Mesodermal cell (in vitro differentiated cells): ENCODE measurements at regions not wholly inside any gene's neighbourhood (a gene's known extent, or its start where the extent isn't known, plus 50 kb on each side); places are given as distances from the start of the nearest gene placed in this dataset.
"Not testable (repeated sequence)": the region's sequence is repeated elsewhere in the genome, so short reads cannot be mapped to it uniquely, and the experiment has no call there.

Experiments
- H3K27ac ChIP-seq: 2 replicates; pipeline ENCODE4 v1.7.0; 2013; ENCODE audit warnings: mild to moderate bottlenecking, low read depth, low read length, moderate library complexity; ENCODE audit not compliant: severe bottlenecking
- H3K36me3 ChIP-seq: 2 replicates; pipeline ENCODE4 v1.7.1; 2013; ENCODE audit warnings: mild to moderate bottlenecking, low read length, moderate library complexity; ENCODE audit not compliant: control insufficient read depth, insufficient read depth
- H3K4me1 ChIP-seq: one replicate; pipeline ENCODE4 v1.7.1; 2013; ENCODE audit warnings: mild to moderate bottlenecking, low read length; ENCODE audit not compliant: insufficient read depth, control insufficient read depth, poor library complexity, severe bottlenecking
- H3K4me3 ChIP-seq: 2 replicates; pipeline ENCODE4 v1.7.0; 2013; ENCODE audit warnings: low read length, control low read depth, mild to moderate bottlenecking; ENCODE audit not compliant: insufficient read depth, poor library complexity, severe bottlenecking; ENCODE audit errors: extremely low read depth
- H3K9me3 ChIP-seq: 2 replicates; pipeline ENCODE4 v1.7.1; 2013; ENCODE audit warnings: mild to moderate bottlenecking, low read length, moderate library complexity; ENCODE audit not compliant: control insufficient read depth
- WGBS, 2 experiments: methylation state at CpG; one replicate each; pipeline ENCODE4 v1.1.5; 2013; ENCODE audit warnings: missing lambda C conversion rate in 2 of 2; ENCODE audit not compliant: insufficient coverage in 2 of 2; 5-methylcytosine and 5-hydroxymethylcytosine counted together

DNA sequence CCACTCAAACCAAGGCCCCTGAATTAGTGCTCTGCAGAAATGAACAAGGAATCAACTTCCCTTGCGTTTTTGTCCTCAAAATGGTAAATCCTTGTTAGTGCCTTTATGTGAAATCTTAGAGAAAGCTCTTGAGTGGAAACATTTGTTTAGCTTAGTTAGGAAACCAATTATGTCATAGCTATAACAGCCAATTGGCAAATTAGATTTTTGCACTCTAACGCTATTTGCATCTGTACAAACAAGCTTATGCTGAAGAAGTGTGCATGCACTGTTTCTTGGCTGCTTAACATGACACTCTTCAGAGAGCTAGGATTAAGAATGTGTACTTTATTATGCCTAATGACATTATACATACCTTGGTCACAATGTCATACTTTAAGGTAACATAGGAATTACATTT, 622.6 kb upstream of the SLC35B3 start:
- H3K27ac ChIP-seq: no peak overlapping the region
- 100% methylated on average over 1 of the region's 2 CpGs; no CpG with 5 or more reads in 1 of the 2 experiments for WGBS, 2 experiments
- H3K9me3 ChIP-seq: no peaks in the 10 kb centered on the region
- no peak overlapping the region for H3K4me3 ChIP-seq
- no peaks in the 10 kb centered on the region for H3K36me3 ChIP-seq
- no peaks in the 10 kb centered on the region for H3K4me1 ChIP-seq

DNA sequence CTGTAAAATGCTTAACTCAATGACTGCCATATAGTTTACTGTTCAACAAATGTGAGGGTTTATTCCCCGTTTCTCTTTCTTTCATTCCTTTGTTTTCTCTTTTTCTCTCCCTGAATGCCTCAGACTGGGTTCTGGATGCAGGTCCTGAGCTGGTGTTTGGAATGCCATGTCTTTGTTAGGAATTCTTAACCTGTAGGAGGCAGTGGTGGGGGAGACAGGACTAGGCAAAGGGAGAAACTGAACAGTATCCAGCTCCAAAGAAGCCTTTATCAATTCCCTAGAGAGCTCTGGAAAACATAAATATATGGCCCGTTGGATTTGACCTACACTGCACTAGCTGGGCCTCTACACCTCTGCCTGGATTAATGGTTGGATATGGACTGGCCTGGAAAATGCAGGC, 621.2 kb upstream of the SLC35B3 start:
- WGBS, 2 experiments: no CpG with 5 or more reads among the region's 2 CpGs
- no peaks in the 10 kb centered on the region for H3K4me1 ChIP-seq

DNA sequence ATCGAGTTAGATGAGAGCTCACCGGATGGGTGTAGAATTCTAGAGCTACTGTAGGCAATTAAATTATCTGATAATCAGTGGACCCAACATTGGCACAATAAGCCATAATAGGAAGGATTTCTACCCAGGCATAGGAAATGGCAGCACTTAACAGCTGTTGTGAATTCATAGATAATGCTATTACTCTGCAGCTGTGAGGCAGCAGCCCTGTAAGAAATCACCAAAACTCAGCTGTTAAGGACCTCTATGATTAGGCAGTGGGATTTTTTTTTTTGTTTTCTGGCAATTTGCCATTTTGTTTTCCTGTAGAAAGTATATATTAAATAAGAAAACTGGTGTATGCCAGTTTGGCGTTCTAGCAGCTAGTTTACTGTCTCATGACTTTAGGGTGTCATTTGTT, 609.1 kb upstream of the SLC35B3 start:
- no peak overlapping the region for H3K27ac ChIP-seq
- no peaks in the 10 kb centered on the region for H3K4me1 ChIP-seq
- no peaks in the 10 kb centered on the region for H3K36me3 ChIP-seq
- 82 to 100% methylated on average over 1 to 3 of the region's 3 CpGs for WGBS, 2 experiments
- peaks cover 4% of the 10 kb centered on the region for H3K9me3 ChIP-seq
- no peak overlapping the region for H3K4me3 ChIP-seq

More for the DNA sequence above, 621.2 kb upstream of the SLC35B3 start:
- Histone ChIP-seq H3K9me3 (no peaks in the 10 kb centered on the region), H3K27ac (no peak overlapping the region), H3K4me3 (no peak overlapping the region), H3K36me3 (no peaks in the 10 kb centered on the region)

DNA sequence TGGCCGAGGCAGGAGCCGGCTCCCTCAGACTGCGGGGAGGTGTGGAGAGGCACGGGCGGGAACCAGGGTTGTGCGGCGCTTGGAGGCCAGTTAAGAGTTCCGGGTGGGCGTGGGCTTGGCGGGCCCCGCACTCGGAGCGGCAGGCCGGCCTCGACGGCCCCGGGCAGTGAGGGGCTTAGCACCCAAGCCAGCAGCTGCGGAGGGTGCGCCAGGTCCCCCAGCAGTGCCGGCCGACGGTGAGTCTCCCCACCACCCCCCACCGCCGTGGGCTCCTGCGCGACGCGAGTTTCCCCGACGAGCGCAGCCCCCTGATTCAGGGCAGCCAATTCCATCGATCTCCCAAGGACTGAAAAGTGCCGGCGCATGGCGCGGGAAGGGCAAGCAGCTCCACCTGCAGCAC, 605.4 kb upstream of the SLC35B3 start:
- Histone ChIP-seq H3K9me3 (peaks cover 4% of the 10 kb centered on the region), H3K4me1 (no peaks in the 10 kb centered on the region), H3K27ac (no peak overlapping the region), H3K4me3 (no peak overlapping the region), H3K36me3 (no peaks in the 10 kb centered on the region)
- WGBS, 2 experiments: 93 to 98% methylated on average over 24 to 34 of the region's 36 CpGs

DNA sequence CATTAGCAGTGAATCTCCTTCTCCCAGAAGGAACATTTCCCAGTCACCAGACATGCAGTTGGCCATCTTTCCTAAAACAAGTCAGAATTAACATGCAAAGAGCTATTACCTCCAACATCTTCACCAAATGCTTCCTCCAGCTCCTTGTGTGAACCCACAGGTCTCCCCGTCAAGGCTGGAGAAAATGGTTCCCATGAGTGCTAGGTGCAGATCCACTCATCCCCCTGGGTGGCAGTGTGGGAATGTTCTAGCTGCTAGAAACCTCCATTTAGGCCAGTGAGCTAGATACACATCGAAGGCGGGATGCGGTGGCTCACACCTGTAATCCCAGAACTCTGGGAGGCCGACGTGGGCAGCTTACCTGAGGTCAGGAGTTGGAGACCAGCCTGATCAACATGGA, 603.9 kb upstream of the SLC35B3 start:
- 97 to 100% methylated on average over 5 to 6 of the region's 6 CpGs for WGBS, 2 experiments
- no peaks in the 10 kb centered on the region for H3K4me1 ChIP-seq

DNA sequence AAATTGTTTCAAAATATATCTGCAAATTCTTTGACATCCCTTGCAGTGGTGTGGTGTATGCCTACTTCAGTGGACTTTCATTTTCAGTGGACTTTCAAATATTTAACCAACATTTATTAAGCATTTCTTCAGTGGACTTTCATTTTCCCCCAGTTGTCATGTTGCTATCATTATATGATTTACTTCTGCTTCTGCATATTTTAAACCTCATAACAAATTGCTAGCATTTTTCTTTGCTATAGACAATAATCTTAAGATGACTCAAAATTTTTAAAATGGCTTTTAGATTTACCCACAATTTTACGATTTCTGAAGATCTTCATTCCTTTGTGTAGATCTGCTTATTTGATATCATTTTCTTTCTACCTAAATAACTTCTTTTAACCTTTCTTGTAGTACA, 592.7 kb upstream of the SLC35B3 start:
- H3K27ac ChIP-seq: no peak overlapping the region
- H3K36me3 ChIP-seq: no peaks in the 10 kb centered on the region
- 83% methylated on average over 1 of the region's 1 CpG; no CpG with 5 or more reads in 1 of the 2 experiments for WGBS, 2 experiments
- no peaks in the 10 kb centered on the region for H3K9me3 ChIP-seq
- H3K4me3 ChIP-seq: no peak overlapping the region
- no peaks in the 10 kb centered on the region for H3K4me1 ChIP-seq

More for the DNA sequence above, 603.9 kb upstream of the SLC35B3 start:
- Histone ChIP-seq H3K27ac (no peak overlapping the region), H3K4me3 (no peak overlapping the region), H3K9me3 (peaks cover 4% of the 10 kb centered on the region), H3K36me3 (no peaks in the 10 kb centered on the region)

DNA sequence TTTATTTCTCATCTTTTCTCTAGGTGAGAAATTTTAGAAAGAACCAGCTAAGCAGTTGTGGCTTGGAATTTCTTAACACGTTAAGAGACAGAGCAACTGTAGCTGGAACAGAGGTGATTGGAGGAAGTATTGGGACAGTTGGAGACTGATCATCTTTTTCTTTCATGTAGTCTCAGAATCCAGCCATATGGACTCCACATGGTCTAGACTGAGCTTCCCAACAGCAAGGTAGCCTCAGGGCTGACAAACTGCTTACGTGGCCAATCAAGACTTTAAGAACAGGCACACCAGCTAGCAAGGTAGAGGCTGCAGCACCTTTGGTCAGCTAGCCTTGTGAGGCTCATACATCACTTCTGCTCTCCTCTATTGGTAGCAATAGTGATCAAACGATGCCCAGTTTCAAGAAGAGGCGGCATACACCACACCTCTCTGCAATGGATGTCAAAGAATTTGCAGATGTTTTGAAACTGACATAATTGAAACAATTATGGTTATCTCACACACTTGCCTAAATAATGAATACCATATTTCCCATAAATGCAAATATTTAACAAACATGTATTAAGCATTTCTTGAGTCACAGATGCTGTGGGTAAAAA, 590.5 kb upstream of the SLC35B3 start:
- no peaks in the 10 kb centered on the region for H3K4me1 ChIP-seq
- H3K36me3 ChIP-seq: no peaks in the 10 kb centered on the region
- H3K27ac ChIP-seq: no peak overlapping the region
- no peaks in the 10 kb centered on the region for H3K9me3 ChIP-seq
- H3K4me3 ChIP-seq: no peak overlapping the region
- 88 to 95% methylated on average over 2 of the region's 4 CpGs for WGBS, 2 experiments

DNA sequence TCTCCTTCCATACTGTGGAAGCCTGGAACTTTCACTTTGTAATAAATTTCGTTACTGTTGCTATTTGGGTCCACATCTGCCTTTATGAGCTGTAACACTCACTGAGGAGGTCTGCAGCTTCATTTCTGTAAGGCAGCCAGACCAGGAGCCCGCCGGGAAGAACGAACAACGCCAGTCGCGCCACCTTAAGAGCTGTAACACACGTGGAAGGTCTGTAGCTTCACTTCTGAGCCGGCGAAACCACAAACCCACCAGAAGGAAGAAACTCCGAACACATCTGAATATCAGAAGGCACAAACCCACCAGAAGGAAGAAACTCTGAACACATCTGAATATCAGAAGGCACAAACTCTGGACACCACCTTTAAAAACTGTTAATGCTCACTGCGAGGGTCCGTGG, 589.9 kb upstream of the SLC35B3 start:
- Histone ChIP-seq H3K36me3 (no peaks in the 10 kb centered on the region), H3K4me3 (no peak overlapping the region), H3K9me3 (no peaks in the 10 kb centered on the region), H3K4me1 (no peaks in the 10 kb centered on the region), H3K27ac (no peak overlapping the region)
- 94% methylated on average over 12 to 13 of the region's 13 CpGs for WGBS, 2 experiments

DNA sequence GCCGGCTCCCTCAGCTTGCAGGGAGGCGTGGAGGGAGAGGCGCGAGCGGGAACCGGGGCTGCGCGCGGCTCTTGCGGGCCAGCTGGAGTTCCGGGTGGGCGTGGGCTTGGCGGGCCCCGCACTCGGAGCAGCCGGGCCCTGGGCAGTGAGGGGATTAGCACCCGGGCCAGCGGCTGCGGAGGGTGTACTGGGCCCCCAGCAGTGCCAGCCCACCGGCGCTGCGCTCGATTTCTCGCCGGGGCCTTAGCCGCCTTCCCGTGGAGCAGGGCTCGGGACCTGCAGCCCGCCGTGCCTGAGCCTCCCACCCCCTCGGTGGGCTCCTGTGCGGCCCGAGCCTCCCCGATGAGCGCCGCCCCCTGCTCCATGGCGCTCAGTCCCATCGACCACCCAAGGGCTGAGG, 588.9 kb upstream of the SLC35B3 start:
- not testable (repeated sequence) for H3K4me3 ChIP-seq, H3K27ac ChIP-seq, H3K36me3 ChIP-seq, H3K9me3 ChIP-seq, H3K4me1 ChIP-seq
- WGBS, 2 experiments: 95 to 96% methylated on average over 20 to 25 of the region's 38 CpGs

DNA sequence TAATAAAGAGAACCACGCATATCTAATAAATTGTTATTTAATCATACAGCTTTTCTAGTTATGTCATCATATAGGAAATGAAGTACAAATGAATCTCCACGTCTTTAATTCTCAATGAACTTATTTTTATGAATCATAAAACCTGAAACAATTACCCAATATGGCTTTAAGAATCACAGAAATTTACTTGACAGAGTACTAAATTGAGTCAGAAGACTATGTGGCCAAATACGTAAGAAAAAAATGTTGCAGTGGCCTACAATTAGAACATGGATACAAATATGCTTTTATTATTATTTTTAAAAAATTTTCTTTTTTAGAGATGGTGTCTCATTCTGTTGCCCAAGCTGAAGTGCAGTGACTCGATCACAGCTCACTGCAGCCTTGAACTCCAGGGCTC, 584.7 kb upstream of the SLC35B3 start:
- Histone ChIP-seq H3K27ac (no peak overlapping the region), H3K4me1 (no peaks in the 10 kb centered on the region), H3K36me3 (no peaks in the 10 kb centered on the region), H3K4me3 (no peak overlapping the region), H3K9me3 (no peaks in the 10 kb centered on the region)
- WGBS, 2 experiments: 83% methylated on average over 1 of the region's 4 CpGs; no CpG with 5 or more reads in 1 of the 2 experiments

DNA sequence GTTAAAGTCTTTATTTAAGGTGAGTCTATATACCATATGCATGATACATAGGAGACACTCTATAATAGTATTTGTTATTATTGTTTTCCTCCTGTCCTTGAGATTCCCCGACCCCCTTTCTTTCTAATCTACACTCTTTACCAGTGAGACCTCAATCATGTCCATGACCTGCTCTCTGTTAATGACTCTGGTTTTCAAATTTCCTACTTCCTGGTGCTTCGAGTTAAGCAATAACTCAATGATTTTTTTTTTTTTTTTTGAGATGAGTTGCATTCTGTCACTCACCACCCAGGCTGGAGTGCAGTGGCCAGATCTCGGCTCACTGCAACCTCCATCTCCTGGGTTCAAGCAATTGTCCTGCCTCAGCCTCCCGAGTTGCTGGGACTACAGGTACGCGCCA, 574.6 kb upstream of the SLC35B3 start:
- no peaks in the 10 kb centered on the region for H3K36me3 ChIP-seq
- no peak overlapping the region for H3K4me3 ChIP-seq
- no peaks in the 10 kb centered on the region for H3K4me1 ChIP-seq
- H3K9me3 ChIP-seq: no peaks in the 10 kb centered on the region
- no peak overlapping the region for H3K27ac ChIP-seq
- WGBS, 2 experiments: 83% methylated on average over 1 of the region's 6 CpGs; no CpG with 5 or more reads in 1 of the 2 experiments
